ENCODE measurements at regions not wholly inside any gene's neighbourhood (a gene's known extent, or its start where the extent isn't known, plus 50 kb on each side); places are given as distances from the start of the nearest gene placed in this dataset.

DNA sequence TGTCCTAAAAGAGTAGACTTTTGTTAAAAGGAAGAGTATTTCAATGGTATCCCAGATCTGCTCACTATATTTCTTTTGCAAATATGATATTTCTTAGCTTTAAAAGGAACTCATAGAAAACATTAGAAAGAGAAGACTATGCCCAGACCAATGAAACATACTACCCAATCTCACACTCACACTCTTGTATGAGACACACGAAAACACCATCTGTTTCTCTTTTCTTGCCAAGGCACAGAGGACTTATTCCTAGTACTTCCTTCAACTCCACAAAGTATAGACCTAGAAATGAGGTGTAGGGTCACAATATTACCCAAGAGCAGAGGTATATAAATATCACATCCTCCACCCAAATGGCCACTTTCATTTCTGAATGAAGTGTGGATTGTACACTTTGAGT is 292.4 kb upstream of the ACO1 start:
- TF ChIP-seq, protein P1, sequence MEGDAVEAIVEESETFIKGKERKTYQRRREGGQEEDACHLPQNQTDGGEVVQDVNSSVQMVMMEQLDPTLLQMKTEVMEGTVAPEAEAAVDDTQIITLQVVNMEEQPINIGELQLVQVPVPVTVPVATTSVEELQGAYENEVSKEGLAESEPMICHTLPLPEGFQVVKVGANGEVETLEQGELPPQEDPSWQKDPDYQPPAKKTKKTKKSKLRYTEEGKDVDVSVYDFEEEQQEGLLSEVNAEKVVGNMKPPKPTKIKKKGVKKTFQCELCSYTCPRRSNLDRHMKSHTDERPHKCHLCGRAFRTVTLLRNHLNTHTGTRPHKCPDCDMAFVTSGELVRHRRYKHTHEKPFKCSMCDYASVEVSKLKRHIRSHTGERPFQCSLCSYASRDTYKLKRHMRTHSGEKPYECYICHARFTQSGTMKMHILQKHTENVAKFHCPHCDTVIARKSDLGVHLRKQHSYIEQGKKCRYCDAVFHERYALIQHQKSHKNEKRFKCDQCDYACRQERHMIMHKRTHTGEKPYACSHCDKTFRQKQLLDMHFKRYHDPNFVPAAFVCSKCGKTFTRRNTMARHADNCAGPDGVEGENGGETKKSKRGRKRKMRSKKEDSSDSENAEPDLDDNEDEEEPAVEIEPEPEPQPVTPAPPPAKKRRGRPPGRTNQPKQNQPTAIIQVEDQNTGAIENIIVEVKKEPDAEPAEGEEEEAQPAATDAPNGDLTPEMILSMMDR (IDR thresholded peaks at IDR 0.05): no peak
- TF ChIP-seq POLR2A (IDR thresholded peaks at IDR 0.05; ENCODE audit: low read depth): no peak

All from esophagus muscularis mucosa (tissue), 3 donors.